22Rv1 (cell line): ENCODE measurements at regions not wholly inside any gene's neighbourhood (a gene's known extent, or its start where the extent isn't known, plus 50 kb on each side); places are given as distances from the start of the nearest gene placed in this dataset.

ENCODE experiments used
- CTCF ChIP-seq: fragments of 450-650 bp; IDR thresholded peaks from 2 replicates; pipeline ENCODE4 v1.5.1; 2017; ENCODE audit warnings: mild to moderate bottlenecking
- ZFX ChIP-seq: fragments of 450-650 bp; IDR thresholded peaks from 2 replicates; pipeline ENCODE4 v1.6.1; 2017; ENCODE audit warnings: antibody characterized with exemption, borderline replicate concordance

- no peak for TF ChIP-seq CTCF
- no peak for TF ChIP-seq ZFX
Measured at GRCh38 chr3:139105154-139105702, 60.5 kb upstream of the PRR23C start.
